ENCODE measurements at regions not wholly inside any gene's neighbourhood (a gene's known extent, or its start where the extent isn't known, plus 50 kb on each side); places are given as distances from the start of the nearest gene placed in this dataset.

GRCh38 chr1:221612047-221612777 lies 129.7 kb downstream of the DUSP10 start:
- TF ChIP-seq CTCF (IDR thresholded peaks at IDR 0.05) (no peak), POLR2A (IDR thresholded peaks at IDR 0.05) (no peak)

Data from upper lobe of left lung (tissue), 4 donors.